SU-DHL-6 (cell line): ENCODE measurements at regions not wholly inside any gene's neighbourhood (a gene's known extent, or its start where the extent isn't known, plus 50 kb on each side); places are given as distances from the start of the nearest gene placed in this dataset.

Experiments
- H2AFZ ChIP-seq: fragments of 200-600 bp; sonication (generic); 2 replicates; pipeline ENCODE4 v1.6.1; 2014; ENCODE audit warnings: low read depth, mild to moderate bottlenecking, moderate library complexity, mixed read lengths, antibody characterized with exemption, low read length; ENCODE audit not compliant: severe bottlenecking
- H3F3A ChIP-seq: fragments of 200-600 bp; shearing (Covaris generic); 2 replicates; pipeline ENCODE4 v1.6.0; 2016; ENCODE audit warnings: antibody characterized with exemption, mild to moderate bottlenecking; ENCODE audit not compliant: insufficient read depth
- H3K27ac ChIP-seq: fragments of 200-600 bp; sonication (generic); 2 replicates; pipeline ENCODE4 v1.5.1; 2016; ENCODE audit warnings: low read depth, mild to moderate bottlenecking, low read length, moderate library complexity, mixed read lengths
- H3K27me3 ChIP-seq: fragments of 200-600 bp; sonication (generic), shearing (Covaris generic); 2 replicates; pipeline ENCODE4 v1.6.0; 2014; ENCODE audit warnings: mild to moderate bottlenecking, low read length
- H3K36me3 ChIP-seq: fragments of 200-600 bp; sonication (generic); 2 replicates; pipeline ENCODE4 v1.6.1; 2014; ENCODE audit warnings: mild to moderate bottlenecking, low read length, mixed read lengths
- H3K4me2 ChIP-seq: fragments of 300-600, 200-600 bp; shearing (Covaris generic), sonication (generic); 2 replicates; pipeline ENCODE4 v1.6.0; 2014; ENCODE audit warnings: low read length, low read depth, mild to moderate bottlenecking; ENCODE audit not compliant: poor library complexity, severe bottlenecking
- H3K4me3 ChIP-seq: fragments of 200-600 bp; sonication (generic); 2 replicates; pipeline ENCODE4 v1.5.1; 2014; ENCODE audit warnings: antibody characterized with exemption, low read length, mild to moderate bottlenecking, mixed read lengths; ENCODE audit not compliant: insufficient read depth, poor library complexity, severe bottlenecking
- H3K79me2 ChIP-seq: fragments of 200-600 bp; sonication (generic); 2 replicates; pipeline ENCODE4 v1.6.1; 2014; ENCODE audit warnings: mild to moderate bottlenecking, low read length, moderate library complexity; ENCODE audit not compliant: insufficient read depth
- H3K9ac ChIP-seq: fragments of 200-600 bp; sonication (generic); 2 replicates; pipeline ENCODE4 v1.7.0; 2014; ENCODE audit warnings: mild to moderate bottlenecking, low read length
- H3K9me2 ChIP-seq: fragments of 200-600 bp; sonication (generic); replicated peaks from 2 replicates; pipeline ENCODE4 v1.6.1; 2014; ENCODE audit warnings: low read length; ENCODE audit not compliant: insufficient read depth
- H3K9me3 ChIP-seq: fragments of 200-600 bp; sonication (generic); 2 replicates; pipeline ENCODE4 v1.6.1; 2014; ENCODE audit warnings: low read length, mixed read lengths; ENCODE audit not compliant: insufficient read depth
- H4K20me1 ChIP-seq: fragments of 200-600 bp; sonication (generic); 2 replicates; pipeline ENCODE4 v1.6.1; 2014; ENCODE audit warnings: low read depth, mild to moderate bottlenecking, antibody characterized with exemption, low read length, moderate library complexity, mixed read lengths
- CTCF ChIP-seq: fragments of 200-600 bp; sonication (generic); IDR thresholded peaks from one replicate; pipeline ENCODE4 v1.5.1; 2017; ENCODE audit warnings: antibody characterized with exemption, mild to moderate bottlenecking, low read length, moderate library complexity; ENCODE audit not compliant: insufficient read depth, poor library complexity, severe bottlenecking
- EZH2phosphoT487 ChIP-seq: fragments of 200-600 bp; sonication (generic), shearing (Covaris generic); conservative IDR thresholded peaks from 2 replicates; pipeline ENCODE4 v1.6.1; 2018; ENCODE audit warnings: mild to moderate bottlenecking, antibody characterized with exemption, low read length, moderate library complexity, mixed read lengths

DNA sequence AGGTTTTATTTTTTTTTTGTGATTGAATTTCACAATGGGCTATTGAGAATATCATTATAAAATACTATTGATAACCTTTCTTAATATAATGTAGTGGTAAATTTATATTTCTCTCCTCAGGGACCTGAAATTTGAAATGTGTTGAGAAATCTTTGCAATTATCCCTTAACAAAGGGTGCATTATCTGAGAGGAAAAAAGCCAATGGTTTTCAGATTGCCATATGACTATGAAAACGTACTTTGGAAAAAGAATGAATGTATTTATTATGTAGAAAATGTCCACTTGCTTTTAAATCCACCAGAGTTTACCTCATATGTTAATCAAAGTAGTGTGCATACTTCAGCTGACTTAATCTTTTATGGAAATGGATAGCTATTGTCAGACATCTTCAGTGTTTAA lies 441.1 kb downstream of the AMY1C start:
- Histone ChIP-seq H3K27me3 (no peaks in the 10 kb centered on the region), H3F3A (no peaks in the 10 kb centered on the region), H2AFZ (no peak overlapping the region), H3K4me3 (no peak overlapping the region), H3K79me2 (no peaks in the 10 kb centered on the region), H3K4me2 (no peak overlapping the region), H3K36me3 (no peaks in the 10 kb centered on the region), H3K9ac (no peak overlapping the region), H4K20me1 (no peaks in the 10 kb centered on the region), H3K9me3 (0 out of 2 replicates have a peak, but pooled peaks cover 3% of the 10 kb centered on the region), H3K9me2 (no peaks in the 10 kb centered on the region), H3K27ac (no peak overlapping the region)
- TF ChIP-seq CTCF (no peak), EZH2phosphoT487 (no peak)

DNA sequence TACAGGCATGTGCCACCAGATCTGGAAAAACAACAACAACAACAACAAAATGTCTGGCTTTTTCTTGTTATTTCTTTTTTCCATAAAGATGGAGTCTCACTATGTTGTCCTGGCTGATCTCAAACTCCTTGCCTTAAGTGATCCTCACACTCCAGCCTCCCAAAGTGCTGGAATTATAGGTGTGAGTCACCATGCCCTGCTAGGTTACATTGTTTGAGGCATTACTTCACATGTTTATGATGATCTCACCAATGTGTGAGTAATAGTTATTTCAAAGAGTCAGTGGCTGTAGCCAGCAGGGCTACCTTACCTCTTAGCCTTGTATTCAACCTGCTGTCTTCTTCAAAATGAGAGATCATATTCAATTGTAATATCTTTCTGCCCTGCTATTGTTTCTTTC lies 445.7 kb downstream of the AMY1C start:
- H3K9me3 ChIP-seq, result 0 out of 2 replicates have a peak, but pooled peaks cover 3% of the 10 kb centered on the region
- no peaks in the 10 kb centered on the region for H4K20me1 ChIP-seq
- H3K4me3 ChIP-seq, result no peak overlapping the region
- no peak overlapping the region for H3K9ac ChIP-seq
- H3K27me3 ChIP-seq, result no peaks in the 10 kb centered on the region
- H3K4me2 ChIP-seq, result no peak overlapping the region
- H2AFZ ChIP-seq, result no peak overlapping the region
- no peaks in the 10 kb centered on the region for H3K36me3 ChIP-seq
- H3K9me2 ChIP-seq, result no peaks in the 10 kb centered on the region
- TF ChIP-seq EZH2phosphoT487, result no peak
- no peak for TF ChIP-seq CTCF
- H3K27ac ChIP-seq, result no peak overlapping the region
- H3K79me2 ChIP-seq, result no peaks in the 10 kb centered on the region
- no peaks in the 10 kb centered on the region for H3F3A ChIP-seq

DNA sequence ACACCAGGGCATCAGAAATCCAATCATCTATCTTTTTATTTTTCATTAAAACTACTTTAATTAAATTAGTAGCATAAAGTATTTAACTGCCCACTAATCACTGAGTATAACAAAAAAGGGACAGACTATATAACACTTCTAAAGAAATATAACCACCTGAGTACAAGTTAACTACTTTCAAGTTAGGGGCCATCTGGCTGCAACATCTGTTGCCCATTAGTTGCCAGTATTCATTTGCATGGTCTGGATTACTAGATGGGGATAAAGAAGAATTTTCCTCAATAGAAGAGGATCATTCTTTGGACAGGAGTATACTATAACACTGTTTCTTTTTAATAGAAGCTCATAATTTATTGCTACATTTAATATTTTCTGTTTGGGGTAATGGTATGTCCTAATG lies 446.4 kb downstream of the AMY1C start:
- Histone ChIP-seq H3K27ac (no peak overlapping the region), H3K79me2 (no peaks in the 10 kb centered on the region), H3K9ac (no peak overlapping the region), H3K9me2 (no peaks in the 10 kb centered on the region), H3K36me3 (no peaks in the 10 kb centered on the region), H2AFZ (no peak overlapping the region), H4K20me1 (no peaks in the 10 kb centered on the region), H3K4me3 (no peak overlapping the region), H3K27me3 (no peaks in the 10 kb centered on the region), H3K4me2 (no peak overlapping the region), H3F3A (no peaks in the 10 kb centered on the region), H3K9me3 (0 out of 2 replicates have a peak, but pooled peaks cover 3% of the 10 kb centered on the region)
- TF ChIP-seq EZH2phosphoT487, result no peak
- TF ChIP-seq CTCF, result no peak
